Parathyroid adenoma (tissue), 2 donors: ENCODE measurements at regions not wholly inside any gene's neighbourhood (a gene's known extent, or its start where the extent isn't known, plus 50 kb on each side); places are given as distances from the start of the nearest gene placed in this dataset.

Experiments
- H2AFZ ChIP-seq: fragments of 300-600 bp; sonication (generic); one replicate; pipeline ENCODE4 v1.7.0; 2017; ENCODE audit warnings: antibody characterized with exemption, mild to moderate bottlenecking
- H3K27ac ChIP-seq: fragments of 300-600 bp; sonication (generic); one replicate; pipeline ENCODE4 v1.7.0; 2017
- H3K27me3 ChIP-seq: fragments of 300-600 bp; sonication (generic); one replicate; pipeline ENCODE4 v1.7.0; 2017; ENCODE audit warnings: low read length; ENCODE audit not compliant: control insufficient read depth, insufficient read depth
- H3K36me3 ChIP-seq: fragments of 300-600 bp; sonication (generic); one replicate; pipeline ENCODE4 v1.7.0; 2017; ENCODE audit warnings: low read length; ENCODE audit not compliant: control insufficient read depth, insufficient read depth
- H3K4me1 ChIP-seq: fragments of 300-600 bp; sonication (generic); one replicate; pipeline ENCODE4 v1.7.0; 2017; ENCODE audit warnings: control low read depth
- H3K4me2 ChIP-seq: fragments of 300-600 bp; sonication (generic); one replicate; pipeline ENCODE4 v1.7.0; 2017; ENCODE audit warnings: low read length
- H3K4me3 ChIP-seq: fragments of 300-600 bp; sonication (generic); one replicate; pipeline ENCODE4 v1.7.0; 2017; ENCODE audit warnings: low read depth, low read length
- H3K79me2 ChIP-seq: fragments of 300-600 bp; sonication (generic); one replicate; pipeline ENCODE4 v1.7.0; 2017; ENCODE audit warnings: control low read depth
- H3K9ac ChIP-seq: fragments of 300-600 bp; sonication (generic); one replicate; pipeline ENCODE4 v1.7.0; 2017; ENCODE audit warnings: mild to moderate bottlenecking
- H3K9me3 ChIP-seq: fragments of 300-600 bp; sonication (generic); one replicate; pipeline ENCODE4 v1.7.0; 2017; ENCODE audit warnings: low read length; ENCODE audit not compliant: control insufficient read depth
- TF ChIP-seq, protein P1 (sequence below): fragments of 300-600 bp; sonication (generic); IDR thresholded peaks from one replicate; pipeline ENCODE4 v1.7.0; 2017; ENCODE audit warnings: antibody characterized with exemption, mild to moderate bottlenecking
- donor health status: primary hyperparathyroidism.

DNA sequence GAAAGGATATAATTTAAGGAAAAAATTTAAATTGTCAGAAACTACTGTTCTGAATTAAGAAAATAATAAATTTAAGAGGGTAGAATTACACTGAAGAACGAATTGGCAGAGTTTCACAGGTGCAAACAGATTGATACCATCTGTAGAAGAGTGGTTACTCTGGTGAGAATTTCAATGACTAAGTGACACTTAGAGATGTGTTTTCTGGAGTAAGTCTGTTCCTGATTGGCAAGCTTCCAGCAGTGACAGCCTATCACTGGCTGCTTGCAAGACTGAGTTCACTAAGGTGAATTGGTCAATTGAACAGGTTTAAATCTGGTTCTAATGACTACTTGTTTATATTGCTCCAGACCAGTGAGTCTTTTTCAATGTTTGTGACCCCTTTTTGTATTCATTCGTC is 838.2 kb upstream of the RGS18 start:
- Histone ChIP-seq H3K36me3 (no peaks in the 10 kb centered on the region), H3K9me3 (no peaks in the 10 kb centered on the region), H3K79me2 (no peaks in the 10 kb centered on the region), H3K27ac (no peak overlapping the region), H2AFZ (no peak overlapping the region), H3K9ac (no peak overlapping the region), H3K4me3 (no peak overlapping the region), H3K27me3 (no peaks in the 10 kb centered on the region), H3K4me2 (no peak overlapping the region), H3K4me1 (no peaks in the 10 kb centered on the region)
- TF ChIP-seq, protein P1, sequence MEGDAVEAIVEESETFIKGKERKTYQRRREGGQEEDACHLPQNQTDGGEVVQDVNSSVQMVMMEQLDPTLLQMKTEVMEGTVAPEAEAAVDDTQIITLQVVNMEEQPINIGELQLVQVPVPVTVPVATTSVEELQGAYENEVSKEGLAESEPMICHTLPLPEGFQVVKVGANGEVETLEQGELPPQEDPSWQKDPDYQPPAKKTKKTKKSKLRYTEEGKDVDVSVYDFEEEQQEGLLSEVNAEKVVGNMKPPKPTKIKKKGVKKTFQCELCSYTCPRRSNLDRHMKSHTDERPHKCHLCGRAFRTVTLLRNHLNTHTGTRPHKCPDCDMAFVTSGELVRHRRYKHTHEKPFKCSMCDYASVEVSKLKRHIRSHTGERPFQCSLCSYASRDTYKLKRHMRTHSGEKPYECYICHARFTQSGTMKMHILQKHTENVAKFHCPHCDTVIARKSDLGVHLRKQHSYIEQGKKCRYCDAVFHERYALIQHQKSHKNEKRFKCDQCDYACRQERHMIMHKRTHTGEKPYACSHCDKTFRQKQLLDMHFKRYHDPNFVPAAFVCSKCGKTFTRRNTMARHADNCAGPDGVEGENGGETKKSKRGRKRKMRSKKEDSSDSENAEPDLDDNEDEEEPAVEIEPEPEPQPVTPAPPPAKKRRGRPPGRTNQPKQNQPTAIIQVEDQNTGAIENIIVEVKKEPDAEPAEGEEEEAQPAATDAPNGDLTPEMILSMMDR, result no peak

DNA sequence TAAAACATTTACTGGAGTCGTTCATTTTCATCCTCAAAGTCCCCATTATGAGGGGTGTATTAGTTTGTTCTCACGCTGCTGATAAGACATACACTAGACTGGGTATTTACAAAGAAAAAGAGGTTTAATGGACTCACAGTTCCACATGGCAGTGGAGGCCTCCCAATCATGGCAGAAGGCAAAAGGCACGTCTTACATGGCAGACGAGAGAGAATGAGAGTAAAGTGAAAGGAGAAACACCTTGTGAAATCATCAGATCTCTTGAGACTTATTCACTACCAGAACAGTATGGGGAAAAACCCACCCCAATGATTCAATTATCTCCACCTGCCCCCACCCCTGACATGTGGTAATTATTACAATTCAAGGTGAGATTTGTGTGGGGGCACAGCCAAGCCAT is 830.4 kb upstream of the RGS18 start:
- H3K4me3 ChIP-seq, result no peak overlapping the region
- H3K4me1 ChIP-seq, result no peaks in the 10 kb centered on the region
- no peaks in the 10 kb centered on the region for H3K36me3 ChIP-seq
- no peaks in the 10 kb centered on the region for H3K27me3 ChIP-seq
- H3K9me3 ChIP-seq, result no peaks in the 10 kb centered on the region
- no peak overlapping the region for H3K4me2 ChIP-seq
- no peak overlapping the region for H3K9ac ChIP-seq
- TF ChIP-seq, protein P1, result no peak
- no peak overlapping the region for H3K27ac ChIP-seq
- H3K79me2 ChIP-seq, result no peaks in the 10 kb centered on the region
- H2AFZ ChIP-seq, result no peak overlapping the region

DNA sequence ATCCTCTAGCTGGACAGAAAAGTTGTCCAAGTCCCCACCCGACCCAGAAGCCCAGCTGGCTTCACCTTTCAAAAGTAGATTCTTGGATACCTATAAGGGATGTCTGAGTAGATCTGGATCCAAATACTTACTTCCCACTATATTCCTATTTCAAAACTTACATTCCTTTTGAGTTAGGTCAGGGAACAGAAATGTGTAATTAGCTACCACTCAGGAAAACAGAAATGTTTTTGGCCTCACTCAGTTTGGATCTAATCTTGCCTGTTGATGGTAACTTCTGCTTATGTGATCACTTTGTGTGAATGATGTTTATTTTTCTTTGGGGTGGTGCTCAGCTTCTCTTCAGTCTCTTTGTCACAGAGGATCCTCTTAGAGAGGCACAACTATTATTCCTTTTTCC is 814.4 kb upstream of the RGS18 start:
- Histone ChIP-seq H3K27me3 (no peaks in the 10 kb centered on the region), H3K79me2 (no peaks in the 10 kb centered on the region), H3K4me1 (no peaks in the 10 kb centered on the region), H3K4me2 (no peak overlapping the region), H2AFZ (no peak overlapping the region), H3K36me3 (no peaks in the 10 kb centered on the region), H3K9ac (no peak overlapping the region), H3K27ac (no peak overlapping the region), H3K9me3 (no peaks in the 10 kb centered on the region), H3K4me3 (no peak overlapping the region)
- TF ChIP-seq, protein P1, result no peak

DNA sequence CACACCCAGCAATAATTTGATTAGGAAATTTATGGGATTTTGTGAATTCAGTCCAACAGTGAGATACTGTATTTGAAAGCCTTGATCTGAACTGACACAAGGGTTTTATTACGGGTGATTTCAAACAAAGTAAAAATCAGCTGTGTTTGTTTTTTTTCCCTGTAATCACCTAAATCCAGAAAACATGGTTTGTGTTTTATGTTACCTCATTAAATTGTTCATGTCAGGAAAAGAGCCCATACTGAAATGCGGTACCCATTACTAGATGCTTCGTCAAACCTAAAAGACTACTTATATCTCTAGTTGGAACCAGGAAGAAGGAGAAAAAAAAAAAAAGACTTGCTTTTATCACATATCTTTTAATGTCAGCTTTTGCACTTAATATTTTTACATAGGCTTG is 811.9 kb upstream of the RGS18 start:
- H3K4me3 ChIP-seq, result no peak overlapping the region
- no peaks in the 10 kb centered on the region for H3K4me1 ChIP-seq
- TF ChIP-seq, protein P1, result no peak

DNA sequence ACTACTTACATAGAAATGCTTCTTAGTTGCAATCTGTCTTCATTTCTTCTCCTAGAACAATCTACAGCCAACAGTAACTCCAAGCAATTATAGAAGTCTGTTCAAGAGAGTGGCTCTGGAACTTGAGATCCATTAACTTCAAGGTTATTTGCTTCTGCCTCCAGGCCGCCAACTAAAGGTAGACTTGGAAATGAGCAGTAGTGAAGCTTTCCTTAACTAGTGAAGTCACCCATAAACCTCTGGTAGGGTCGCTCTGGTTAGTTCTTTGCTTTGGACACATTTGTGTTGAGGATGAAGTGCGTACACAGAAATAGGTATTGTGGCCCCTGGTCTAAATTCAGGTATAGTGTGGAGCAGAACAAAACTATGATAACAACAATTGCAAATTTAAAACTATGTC is 809.9 kb upstream of the RGS18 start:
- Histone ChIP-seq H3K36me3 (no peaks in the 10 kb centered on the region), H3K27ac (no peak overlapping the region), H3K27me3 (no peaks in the 10 kb centered on the region), H3K4me3 (no peak overlapping the region), H3K79me2 (no peaks in the 10 kb centered on the region), H3K4me1 (no peaks in the 10 kb centered on the region), H2AFZ (no peak overlapping the region), H3K9ac (no peak overlapping the region), H3K9me3 (no peaks in the 10 kb centered on the region), H3K4me2 (no peak overlapping the region)
- TF ChIP-seq, protein P1, result no peak

More for the DNA sequence above, 811.9 kb upstream of the RGS18 start:
- Histone ChIP-seq H3K9ac (no peak overlapping the region), H3K9me3 (no peaks in the 10 kb centered on the region), H3K4me2 (no peak overlapping the region), H3K27me3 (no peaks in the 10 kb centered on the region), H3K27ac (no peak overlapping the region), H3K79me2 (no peaks in the 10 kb centered on the region), H3K36me3 (no peaks in the 10 kb centered on the region), H2AFZ (no peak overlapping the region)
